B cell (primary cell): ENCODE measurements at regions not wholly inside any gene's neighbourhood (a gene's known extent, or its start where the extent isn't known, plus 50 kb on each side); places are given as distances from the start of the nearest gene placed in this dataset.

ENCODE experiments used
- ATAC-seq: fragments of 200-7000 bp; cut with Tn5 transposase; one replicate; pipeline ENCODE4 v1.10.0; 2021; ENCODE audit warnings: low read depth, mild to moderate bottlenecking, moderate number of reproducible peaks, moderate library complexity
- CTCF ChIA-PET: fragments of 350-600 bp; sonication (Branson Sonifier 250); formaldehyde crosslinking; loops from one replicate; lab custom pipeline; 2021; ENCODE audit warnings: antibody characterized with exemption, inconsistent platforms; lab: Charles Lee
- POLR2A ChIA-PET: fragments of 350-600 bp; sonication (Branson Sonifier 250); formaldehyde crosslinking; loops from one replicate; lab custom pipeline; 2021; ENCODE audit warnings: antibody characterized with exemption; lab: Charles Lee
- DNase-seq: peaks from one replicate; pipeline ENCODE4 v3.0.0; 2013
- H2AFZ ChIP-seq: 2 replicates; pipeline ENCODE4 v1.6.1; 2012; ENCODE audit warnings: mild to moderate bottlenecking, low read depth, low read length; ENCODE audit not compliant: insufficient read depth, poor library complexity, severe bottlenecking
- H3K27ac ChIP-seq, 2 donors: 1 replicate in 1 of 2; 2 replicates in 1 of 2; pipeline ENCODE4 v1.5.1; 2012 to 2013; ENCODE audit warnings: low read length in 2 of 2, mild to moderate bottlenecking in 2 of 2, moderate library complexity in 1 of 2
- H3K27me3 ChIP-seq, 4 experiments: fragments of 200-600 bp in 1 of 4; sonication (generic) in 1 of 4; replicated peaks in 1 of 4; 1 replicate in 2 of 4; 2 replicates in 2 of 4; pipeline versions ENCODE4 v1.6.1 to v1.7.0; 2013 to 2016; ENCODE audit warnings: low read length in 3 of 4, mild to moderate bottlenecking in 2 of 4, mixed read lengths in 1 of 4, moderate library complexity in 1 of 4; ENCODE audit not compliant: insufficient read depth in 4 of 4, control insufficient read depth in 3 of 4; ENCODE audit errors: control extremely low read depth in 1 of 4
- H3K36me3 ChIP-seq, 2 experiments: replicated peaks in 1 of 2; 1 replicate in 1 of 2; 2 replicates in 1 of 2; pipeline versions ENCODE4 v1.6.1 to v1.7.1; 2013; ENCODE audit warnings: low read length in 1 of 2; ENCODE audit not compliant: insufficient read depth in 2 of 2, control insufficient read depth in 1 of 2; ENCODE audit errors: control extremely low read depth in 1 of 2, extremely low read depth in 1 of 2
- H3K4me1 ChIP-seq, 2 donors: fragments of 200-600 bp in 1 of 2; sonication (generic) in 1 of 2; 1 replicate in 1 of 2; 2 replicates in 1 of 2; pipeline versions ENCODE4 v1.5.1 to v1.6.1; 2013 to 2017; ENCODE audit warnings: low read length in 2 of 2; ENCODE audit not compliant: control insufficient read depth in 2 of 2, insufficient read depth in 2 of 2
- H3K4me2 ChIP-seq: replicated peaks from 2 replicates; pipeline ENCODE3; 2012; ENCODE audit warnings: mild to moderate bottlenecking, low read depth, low read length; ENCODE audit not compliant: poor library complexity, severe bottlenecking
- H3K4me3 ChIP-seq, 5 experiments: fragments of 200-600 bp in 1 of 5; sonication (generic) in 1 of 5; 1 replicate in 3 of 5; 2 replicates in 2 of 5; pipeline versions ENCODE4 v1.5.1 to v1.7.0; 2011 to 2016; ENCODE audit warnings: low read length in 4 of 5, mild to moderate bottlenecking in 4 of 5, low read depth in 2 of 5, control low read depth in 1 of 5, moderate library complexity in 1 of 5; ENCODE audit not compliant: insufficient read depth in 1 of 5; ENCODE audit errors: control extremely low read depth in 1 of 5, extremely low read depth in 1 of 5
- H3K79me2 ChIP-seq: fragments of 200-600 bp; sonication (generic); one replicate; pipeline ENCODE4 v1.6.0; 2016; ENCODE audit warnings: low read length; ENCODE audit not compliant: control insufficient read depth, insufficient read depth
- H3K9ac ChIP-seq: fragments of 200-600 bp; sonication (generic); 2 replicates; pipeline ENCODE4 v1.6.1; 2017; ENCODE audit warnings: mild to moderate bottlenecking, low read length, moderate library complexity
- H3K9me3 ChIP-seq, 3 donors: one replicate each; pipeline versions ENCODE4 v1.6.1 to v1.7.1; 2013; ENCODE audit warnings: low read length in 2 of 3; ENCODE audit not compliant: control insufficient read depth in 2 of 3, insufficient read depth in 1 of 3; ENCODE audit errors: control extremely low read depth in 1 of 3
- H4K20me1 ChIP-seq: 2 replicates; pipeline ENCODE4 v1.6.0; 2012; ENCODE audit warnings: mild to moderate bottlenecking, low read length; ENCODE audit not compliant: insufficient read depth, control insufficient read depth, poor library complexity, severe bottlenecking
- H3K27ac Mint-ChIP-seq: one replicate; pipeline ENCODE4 v1.8.0; 2021; ENCODE audit warnings: mixed read lengths
- H3K27me3 Mint-ChIP-seq: one replicate; pipeline ENCODE4 v1.8.0; 2021; ENCODE audit warnings: mixed read lengths
- H3K4me1 Mint-ChIP-seq: one replicate; pipeline ENCODE4 v1.8.0; 2021; ENCODE audit warnings: mixed read lengths
- H3K4me3 Mint-ChIP-seq: one replicate; pipeline ENCODE4 v1.8.0; 2021; ENCODE audit warnings: mixed read lengths
- H3K9me3 Mint-ChIP-seq: one replicate; pipeline ENCODE4 v1.8.0; 2022; ENCODE audit warnings: mixed read lengths; ENCODE audit not compliant: insufficient read depth
- EZH2 ChIP-seq: IDR thresholded peaks from 2 replicates; pipeline ENCODE4 v1.6.1; 2012; ENCODE audit warnings: borderline replicate concordance, low read depth, mild to moderate bottlenecking, moderate library complexity, low read length; ENCODE audit not compliant: insufficient read depth, poor library complexity, severe bottlenecking
- WGBS: methylation state at CpG from one replicate; pipeline ENCODE4 v1.1.5; 2013; ENCODE audit warnings: missing lambda C conversion rate; ENCODE audit not compliant: insufficient coverage; 5-methylcytosine and 5-hydroxymethylcytosine counted together
- intact Hi-C: fragments of 100-400 bp; cut with micrococcal nuclease; formaldehyde crosslinking; loops from one replicate; pipeline ENCODE4 v1.10.0; 2022
- TF ChIP-seq, protein P1 (sequence below): fragments of 200-600 bp; IDR thresholded peaks from one replicate; pipeline ENCODE4 v1.8.0; 2022; ENCODE audit warnings: antibody characterized with exemption, mild to moderate bottlenecking

DNA sequence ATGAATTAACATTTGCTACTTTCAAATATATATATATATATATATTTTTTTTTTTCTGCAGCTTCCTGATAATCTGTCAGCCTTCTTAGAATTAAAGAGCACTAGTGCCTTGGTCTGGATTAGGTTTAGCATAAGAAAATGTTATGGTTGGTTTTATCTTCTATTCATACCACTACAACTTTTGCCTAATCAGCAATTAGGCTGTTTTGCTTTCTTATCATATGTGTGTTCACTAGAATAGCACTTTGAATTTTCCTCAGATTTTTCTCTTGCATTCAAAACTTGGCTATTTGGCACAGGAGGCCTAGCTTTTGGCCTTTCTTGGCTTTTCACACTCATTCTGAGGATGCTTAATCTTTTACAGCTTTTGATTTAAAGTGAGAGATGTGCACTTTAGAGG lies 1468.1 kb downstream of the PCDH9 start:
- Histone ChIP-seq H3K27me3 (no peaks in the 10 kb centered on the region), H3K27ac (no peak overlapping the region), H3K4me3 (no peak overlapping the region), H3K4me1 (no peaks in the 10 kb centered on the region), H3K79me2 (no peaks in the 10 kb centered on the region), H3K9me3 (peaks cover 1 to 13% (median 4%) of the 10 kb centered on the region in 3 donors), H4K20me1 (no peaks in the 10 kb centered on the region), H2AFZ (no peak overlapping the region), H3K9ac (no peak overlapping the region), H3K36me3 (no peaks in the 10 kb centered on the region), H3K4me2 (no peak overlapping the region)
- ChIA-PET CTCF (no interaction called here), POLR2A (no interaction called here)
- intact Hi-C loops, result no loop called here
- DNase-seq (no peak), ATAC-seq (no peak)
- peaks cover 8% of the 10 kb centered on the region for H3K9me3 Mint-ChIP-seq
- H3K4me1 Mint-ChIP-seq, result no peaks in the 10 kb centered on the region
- no peak overlapping the region for H3K27ac Mint-ChIP-seq
- TF ChIP-seq, protein P1, sequence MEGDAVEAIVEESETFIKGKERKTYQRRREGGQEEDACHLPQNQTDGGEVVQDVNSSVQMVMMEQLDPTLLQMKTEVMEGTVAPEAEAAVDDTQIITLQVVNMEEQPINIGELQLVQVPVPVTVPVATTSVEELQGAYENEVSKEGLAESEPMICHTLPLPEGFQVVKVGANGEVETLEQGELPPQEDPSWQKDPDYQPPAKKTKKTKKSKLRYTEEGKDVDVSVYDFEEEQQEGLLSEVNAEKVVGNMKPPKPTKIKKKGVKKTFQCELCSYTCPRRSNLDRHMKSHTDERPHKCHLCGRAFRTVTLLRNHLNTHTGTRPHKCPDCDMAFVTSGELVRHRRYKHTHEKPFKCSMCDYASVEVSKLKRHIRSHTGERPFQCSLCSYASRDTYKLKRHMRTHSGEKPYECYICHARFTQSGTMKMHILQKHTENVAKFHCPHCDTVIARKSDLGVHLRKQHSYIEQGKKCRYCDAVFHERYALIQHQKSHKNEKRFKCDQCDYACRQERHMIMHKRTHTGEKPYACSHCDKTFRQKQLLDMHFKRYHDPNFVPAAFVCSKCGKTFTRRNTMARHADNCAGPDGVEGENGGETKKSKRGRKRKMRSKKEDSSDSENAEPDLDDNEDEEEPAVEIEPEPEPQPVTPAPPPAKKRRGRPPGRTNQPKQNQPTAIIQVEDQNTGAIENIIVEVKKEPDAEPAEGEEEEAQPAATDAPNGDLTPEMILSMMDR, result no peak
- no peak for TF ChIP-seq EZH2
- no peaks in the 10 kb centered on the region for H3K27me3 Mint-ChIP-seq
- no peak overlapping the region for H3K4me3 Mint-ChIP-seq

DNA sequence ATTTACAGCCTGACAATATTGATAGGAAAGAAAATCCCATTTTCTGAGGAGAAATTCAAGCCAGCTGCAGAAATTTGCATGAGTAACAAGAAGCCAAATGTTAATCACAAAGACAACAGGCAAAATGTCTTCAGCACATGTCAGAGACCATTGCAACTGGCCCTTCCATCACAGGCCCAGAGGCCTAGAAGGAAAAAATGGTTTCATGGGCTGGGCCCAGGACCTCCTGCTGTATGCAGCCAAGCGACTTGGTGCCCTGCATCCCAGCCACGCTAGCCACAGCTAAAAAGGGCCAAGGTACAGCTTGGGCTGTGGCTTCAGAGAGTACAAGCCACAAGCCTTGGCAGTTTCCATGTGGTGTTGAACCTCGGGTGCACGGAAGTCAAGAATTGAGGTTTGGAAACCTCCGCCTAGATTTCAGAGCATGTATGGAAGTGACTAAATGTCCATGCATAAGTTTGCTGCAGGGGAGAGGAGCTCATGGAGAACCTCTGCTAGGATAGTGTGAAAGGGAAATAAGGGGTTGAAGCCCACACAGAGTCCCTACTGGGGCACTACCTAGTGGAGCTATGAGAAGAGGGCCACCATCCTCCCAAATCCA lies 1474.0 kb downstream of the PCDH9 start:
- Mint-ChIP-seq H3K27ac (no peak overlapping the region), H3K27me3 (no peaks in the 10 kb centered on the region), H3K4me1 (no peaks in the 10 kb centered on the region), H3K9me3 (peaks cover 9% of the 10 kb centered on the region), H3K4me3 (no peak overlapping the region)
- Histone ChIP-seq H4K20me1 (no peaks in the 10 kb centered on the region), H3K9me3 (peaks cover 1 to 20% (median 4%) of the 10 kb centered on the region in 3 donors), H3K4me3 (no peak overlapping the region), H2AFZ (no peak overlapping the region), H3K4me2 (no peak overlapping the region), H3K36me3 (no peaks in the 10 kb centered on the region), H3K9ac (no peak overlapping the region), H3K27me3 (no peaks in the 10 kb centered on the region), H3K27ac (no peak overlapping the region), H3K79me2 (no peaks in the 10 kb centered on the region), H3K4me1 (no peaks in the 10 kb centered on the region)
- no peak for TF ChIP-seq EZH2
- TF ChIP-seq, protein P1, result no peak
- ChIA-PET POLR2A (no interaction called here), CTCF (no interaction called here)
- DNase-seq (no peak), ATAC-seq (no peak)
- intact Hi-C loops, result no loop called here
- 94% methylated on average over 5 of the region's 5 CpGs for WGBS
